SW 1271 (cell line): ENCODE measurements at regions not wholly inside any gene's neighbourhood (a gene's known extent, or its start where the extent isn't known, plus 50 kb on each side); places are given as distances from the start of the nearest gene placed in this dataset.
"Not testable (repeated sequence)": the region's sequence is repeated elsewhere in the genome, so short reads cannot be mapped to it uniquely, and the experiment has no call there.

ENCODE experiments used
- DNase-seq, 2 experiments: peaks; one replicate each; lab custom pipeline; 2025; lab: John Stamatoyannopoulos, UW

DNA sequence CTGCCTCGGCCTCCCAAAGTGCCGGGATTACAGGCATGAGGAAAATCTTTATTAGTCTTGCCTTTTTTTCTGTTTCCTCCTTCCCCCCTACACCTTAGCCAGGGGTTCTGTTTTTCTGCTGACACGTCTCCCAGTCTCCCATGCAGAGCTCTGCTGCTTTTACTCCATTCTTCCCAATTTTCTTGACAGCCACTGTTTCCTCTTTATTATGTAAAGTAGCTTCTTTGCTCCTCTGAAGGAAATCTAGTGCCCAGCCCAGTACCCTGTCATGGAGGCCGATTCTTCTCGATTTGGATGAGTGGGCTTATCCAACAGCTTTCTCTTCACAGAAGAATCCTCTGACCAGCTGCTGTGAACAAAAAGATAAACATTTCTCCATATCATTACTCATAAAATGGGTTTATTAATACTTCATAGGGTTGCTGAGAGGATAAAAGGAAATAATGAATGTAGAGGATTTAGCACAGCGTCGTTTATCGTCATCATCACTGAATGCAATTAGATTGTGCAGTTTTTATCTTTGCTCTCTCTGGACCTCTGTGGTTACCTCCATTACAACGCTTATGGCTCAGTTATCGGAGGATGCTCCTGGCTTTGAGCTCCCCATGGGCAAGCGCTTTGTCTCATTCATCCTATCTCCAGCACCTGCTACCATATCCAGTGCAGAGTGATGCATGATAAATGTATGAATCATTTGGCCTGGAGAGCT lies 375.6 kb upstream of the C11orf87 start:
- no peak for DNase-seq

DNA sequence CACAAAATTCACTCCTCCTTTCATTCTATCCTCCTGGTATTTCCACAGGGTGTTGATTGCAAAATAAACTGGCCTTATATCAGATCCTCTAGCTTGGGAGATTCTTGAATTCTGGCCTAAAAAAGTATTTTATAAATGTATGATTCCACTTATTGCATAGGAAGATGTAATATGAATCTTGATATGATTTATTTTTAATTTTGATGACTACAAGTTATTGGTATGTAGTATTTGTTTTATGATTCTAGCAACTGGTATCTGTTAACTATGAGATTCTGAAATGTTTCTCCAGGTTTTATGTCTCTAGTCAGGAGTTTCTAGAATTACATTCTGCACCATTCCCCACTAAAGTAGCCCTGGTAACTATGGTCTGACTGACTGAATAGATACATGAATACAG lies 373.9 kb upstream of the C11orf87 start:
- no peak for DNase-seq

GRCh38 chr11:109051200-109051599 lies 370.8 kb upstream of the C11orf87 start:
- no peak for DNase-seq

DNA sequence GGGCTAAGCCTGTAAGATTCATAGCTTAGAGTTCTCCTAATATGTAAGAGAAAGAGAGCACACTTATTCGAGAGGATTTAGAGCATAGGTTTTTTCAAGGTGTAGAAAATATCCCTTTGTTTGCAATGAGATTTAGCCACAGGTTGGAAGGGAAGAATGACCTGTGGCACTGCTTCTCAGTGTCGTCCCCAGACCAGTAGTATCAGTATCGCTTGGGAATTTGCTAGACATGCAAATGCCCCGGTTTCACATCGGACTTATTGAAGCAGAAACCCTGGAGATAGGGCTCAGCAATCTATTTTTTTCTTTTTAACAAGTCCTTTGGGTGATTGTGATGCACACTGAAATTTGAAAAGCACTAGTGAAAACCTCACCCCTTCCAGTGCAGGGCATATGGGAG lies 362.6 kb upstream of the C11orf87 start:
- DNase-seq: no peak

DNA sequence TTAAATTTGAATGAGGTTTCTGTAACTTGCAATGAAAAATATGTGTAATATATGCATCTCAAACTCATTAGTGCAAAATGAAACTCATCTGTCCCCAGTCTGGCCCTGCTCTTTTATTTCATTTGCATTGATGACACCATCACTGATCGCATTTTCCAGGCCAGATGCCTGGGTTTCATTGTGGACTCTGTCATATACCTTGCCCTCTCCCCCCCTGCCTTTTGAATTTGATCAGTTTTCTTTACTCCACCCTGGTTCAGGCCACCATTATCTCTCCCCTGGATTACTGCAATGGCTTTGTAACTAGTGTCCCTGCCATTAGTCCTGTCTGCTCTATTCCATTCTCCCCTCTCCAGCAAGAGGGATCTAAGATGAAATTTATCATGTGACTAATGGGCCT lies 360.6 kb upstream of the C11orf87 start:
- DNase-seq: no peak

GRCh38 chr11:109062445-109062844 lies 359.5 kb upstream of the C11orf87 start:
- no peak for DNase-seq

DNA sequence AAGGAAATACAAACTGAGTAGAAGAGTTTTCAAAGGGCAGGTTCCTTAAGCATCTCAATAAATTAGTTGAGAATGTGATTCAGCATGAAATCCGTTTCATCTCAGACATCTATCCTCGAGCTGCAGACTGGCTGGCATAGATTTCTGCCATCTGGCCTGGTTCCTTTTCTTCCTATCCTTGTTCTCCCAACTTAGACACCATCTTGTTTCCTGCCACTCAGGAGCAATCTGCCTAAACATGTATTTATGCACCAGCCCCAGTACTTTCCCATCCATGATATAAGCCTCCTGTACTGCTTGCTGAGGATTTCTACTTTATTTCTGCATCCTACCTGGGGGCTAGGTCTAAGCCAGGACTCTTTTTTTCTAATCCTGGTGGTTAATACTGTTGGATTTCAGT lies 359.1 kb upstream of the C11orf87 start:
- DNase-seq: no peak

GRCh38 chr11:109064618-109065311 lies 357.2 kb upstream of the C11orf87 start:
- DNase-seq: not testable (repeated sequence)

DNA sequence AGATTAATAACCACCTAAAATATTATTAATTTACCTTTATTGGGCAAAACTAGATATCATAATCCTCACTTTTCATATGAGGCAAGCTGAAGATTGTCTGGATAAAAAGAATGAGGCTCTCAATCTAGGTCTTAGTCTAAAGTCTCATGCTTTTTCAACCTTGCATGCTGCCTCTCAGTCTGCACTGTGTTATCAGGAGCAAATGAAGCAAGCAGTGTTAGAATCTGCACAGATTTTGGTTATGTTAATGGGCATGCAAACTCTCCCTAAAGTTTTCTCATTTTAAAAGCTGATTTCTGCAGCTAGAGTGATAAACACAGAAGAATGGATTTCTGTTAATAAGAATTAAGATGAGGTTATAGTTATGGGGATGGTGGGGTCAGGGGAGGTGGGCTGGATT lies 350.7 kb upstream of the C11orf87 start:
- no peak for DNase-seq

GRCh38 chr11:109071712-109072524 lies 350.1 kb upstream of the C11orf87 start:
- no peak for DNase-seq

- no peak for DNase-seq
Measured at GRCh38 chr11:109073032-109073822, 348.8 kb upstream of the C11orf87 start.

DNA sequence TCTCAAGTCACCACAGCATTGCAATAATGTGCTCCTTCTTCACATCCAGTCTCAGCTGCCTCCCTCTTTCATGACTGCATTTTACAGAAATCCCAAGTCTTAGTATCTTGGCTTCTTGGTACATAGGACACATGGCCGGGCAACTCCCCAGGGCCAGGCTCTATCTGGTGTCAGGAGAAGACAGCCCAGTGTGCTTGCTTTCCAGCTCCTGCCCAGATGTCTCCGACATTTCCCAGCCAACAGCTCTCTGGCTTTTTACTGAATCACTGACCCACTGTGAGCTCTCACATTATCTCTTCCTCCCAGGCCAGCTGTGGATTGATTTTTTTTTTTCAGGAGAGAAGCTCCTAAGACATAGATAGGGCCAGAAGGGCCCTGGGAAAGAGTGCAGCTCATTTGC lies 346.0 kb upstream of the C11orf87 start:
- DNase-seq: no peak

GRCh38 chr11:109076870-109077269 lies 345.1 kb upstream of the C11orf87 start:
- no peak for DNase-seq

DNA sequence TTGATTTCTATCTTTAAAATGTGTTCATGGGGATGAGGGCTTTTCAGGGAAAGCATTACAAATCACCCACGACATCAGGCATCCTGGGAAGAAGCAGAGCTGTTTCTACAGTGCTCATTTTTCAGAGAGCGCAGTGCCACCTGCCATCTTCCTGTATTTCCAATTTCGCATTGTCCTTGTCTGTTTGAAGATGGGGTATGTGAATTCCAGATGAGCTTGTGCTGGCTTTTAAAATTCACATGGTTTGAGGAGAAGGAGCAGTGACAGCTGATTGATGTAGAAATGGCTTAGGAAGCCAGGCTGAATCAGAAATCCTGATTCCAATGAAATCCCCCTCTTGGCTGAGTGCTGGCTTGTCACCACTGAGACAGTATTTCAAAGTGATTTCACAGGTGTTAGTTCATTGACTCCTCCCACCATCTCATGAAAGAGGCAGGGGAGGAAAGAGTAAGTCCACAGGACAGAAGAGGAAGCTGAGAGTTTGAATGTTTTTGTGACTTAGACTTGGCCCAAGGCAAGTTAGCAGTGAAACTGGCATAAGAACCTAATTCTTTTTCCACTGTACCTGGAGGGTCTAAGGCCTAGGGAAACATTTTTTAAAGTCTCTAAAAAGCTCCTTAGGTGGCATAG lies 344.6 kb upstream of the C11orf87 start:
- no peak for DNase-seq

DNA sequence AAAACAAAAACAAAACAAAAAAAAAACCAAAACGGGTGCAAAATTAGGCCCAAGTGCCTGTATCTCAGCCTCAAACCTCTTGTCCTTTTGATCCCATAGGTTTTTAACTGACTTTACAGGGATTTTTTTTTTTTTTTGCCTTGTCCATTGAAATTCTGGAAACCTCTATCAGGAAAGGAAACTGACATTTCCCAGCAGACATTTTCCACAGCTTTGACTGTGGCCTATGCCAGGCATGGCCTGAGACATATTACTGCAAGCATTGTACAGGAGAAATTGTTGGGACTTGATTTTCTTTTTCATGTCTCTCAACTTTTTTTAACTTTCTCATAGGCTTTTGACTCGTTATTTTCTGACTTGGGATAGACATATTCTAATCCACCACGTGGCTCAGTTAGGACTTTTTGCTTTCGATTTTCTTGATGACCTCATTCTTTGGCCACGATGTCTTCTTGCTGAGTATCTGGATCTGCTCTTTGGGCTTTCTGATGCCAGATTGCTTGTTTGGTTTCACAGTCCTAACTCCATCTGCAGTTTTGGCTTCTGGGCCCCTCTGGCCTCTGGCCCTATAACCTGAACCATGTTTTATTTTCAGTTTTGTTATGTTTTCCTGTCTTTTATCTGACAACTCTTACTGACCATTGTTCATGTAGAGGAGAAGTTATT lies 336.1 kb upstream of the C11orf87 start:
- no peak for DNase-seq

- DNase-seq: no peak
Measured at GRCh38 chr11:109086931-109087330, 335.1 kb upstream of the C11orf87 start.

GRCh38 chr11:109088086-109088485 lies 333.9 kb upstream of the C11orf87 start:
- DNase-seq: no peak

DNA sequence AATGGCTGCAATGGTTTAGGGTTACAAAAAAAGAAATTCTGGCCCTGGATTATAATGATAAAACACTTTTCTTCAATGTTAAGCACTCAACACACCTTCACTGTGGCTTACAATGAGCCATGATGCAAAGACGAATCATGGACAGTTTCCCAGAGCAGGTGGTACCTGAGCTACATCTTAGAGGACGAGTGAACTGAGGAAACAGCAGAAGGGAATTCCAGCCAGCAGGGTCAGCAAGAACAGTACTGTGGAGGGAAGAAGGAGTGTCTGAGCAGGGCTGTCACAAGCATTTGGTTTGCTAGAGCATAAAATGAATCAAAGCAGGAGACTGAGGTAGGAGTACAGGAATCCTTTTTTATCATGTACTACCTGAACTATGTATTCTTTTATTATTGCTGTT lies 332.8 kb upstream of the C11orf87 start:
- no peak for DNase-seq

- DNase-seq: no peak
Measured at GRCh38 chr11:109093354-109093753, 328.6 kb upstream of the C11orf87 start.

DNA sequence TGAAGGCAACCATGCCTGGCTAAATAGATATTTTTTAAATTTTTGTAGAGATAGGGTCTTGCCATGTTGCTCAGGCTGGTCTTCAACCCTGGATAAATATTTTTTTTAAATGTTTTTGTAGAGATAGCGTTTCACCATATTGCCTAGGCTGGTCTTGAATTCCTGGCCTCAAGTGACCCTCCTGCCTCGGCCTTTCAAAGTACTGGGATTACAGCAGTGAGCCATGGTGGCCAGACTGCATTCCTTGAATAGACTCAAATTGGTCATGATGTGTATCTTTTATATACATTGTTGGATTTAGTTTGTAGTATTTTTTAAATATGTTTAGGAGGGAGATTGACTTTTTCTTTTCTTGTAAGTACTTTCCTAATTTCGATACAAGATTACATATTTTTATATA lies 325.7 kb upstream of the C11orf87 start:
- DNase-seq: no peak
